ENCODE measurements at regions not wholly inside any gene's neighbourhood (a gene's known extent, or its start where the extent isn't known, plus 50 kb on each side); places are given as distances from the start of the nearest gene placed in this dataset.

DNA sequence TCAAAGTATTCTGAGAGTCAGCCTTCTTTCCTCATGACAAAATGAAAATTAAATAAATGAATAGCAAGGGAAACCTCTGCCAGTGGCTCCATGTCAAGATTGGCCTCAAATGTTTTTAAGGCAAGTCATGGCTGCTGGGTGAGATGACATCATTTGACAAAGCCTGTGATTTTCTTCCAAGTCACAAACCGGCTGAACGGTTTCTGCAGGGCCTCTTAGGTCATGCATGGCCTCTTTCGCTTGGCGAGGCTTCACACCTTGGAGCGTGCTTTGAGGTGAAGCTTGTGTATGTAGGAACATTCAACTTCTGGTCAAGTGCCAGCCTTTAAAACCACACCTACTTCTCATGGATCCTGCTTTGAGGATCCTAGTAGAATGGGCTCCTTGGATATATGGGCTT, 161.0 kb upstream of the ZNF618 start:
- TF ChIP-seq, protein P1, sequence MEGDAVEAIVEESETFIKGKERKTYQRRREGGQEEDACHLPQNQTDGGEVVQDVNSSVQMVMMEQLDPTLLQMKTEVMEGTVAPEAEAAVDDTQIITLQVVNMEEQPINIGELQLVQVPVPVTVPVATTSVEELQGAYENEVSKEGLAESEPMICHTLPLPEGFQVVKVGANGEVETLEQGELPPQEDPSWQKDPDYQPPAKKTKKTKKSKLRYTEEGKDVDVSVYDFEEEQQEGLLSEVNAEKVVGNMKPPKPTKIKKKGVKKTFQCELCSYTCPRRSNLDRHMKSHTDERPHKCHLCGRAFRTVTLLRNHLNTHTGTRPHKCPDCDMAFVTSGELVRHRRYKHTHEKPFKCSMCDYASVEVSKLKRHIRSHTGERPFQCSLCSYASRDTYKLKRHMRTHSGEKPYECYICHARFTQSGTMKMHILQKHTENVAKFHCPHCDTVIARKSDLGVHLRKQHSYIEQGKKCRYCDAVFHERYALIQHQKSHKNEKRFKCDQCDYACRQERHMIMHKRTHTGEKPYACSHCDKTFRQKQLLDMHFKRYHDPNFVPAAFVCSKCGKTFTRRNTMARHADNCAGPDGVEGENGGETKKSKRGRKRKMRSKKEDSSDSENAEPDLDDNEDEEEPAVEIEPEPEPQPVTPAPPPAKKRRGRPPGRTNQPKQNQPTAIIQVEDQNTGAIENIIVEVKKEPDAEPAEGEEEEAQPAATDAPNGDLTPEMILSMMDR (IDR thresholded peaks at IDR 0.05) = no peak
- TF ChIP-seq MAX (IDR thresholded peaks at IDR 0.05; ENCODE audit: low read depth) (no peak), SMC3 (IDR thresholded peaks at IDR 0.05; ENCODE audit: low read depth, low read length) (no peak), TCF12 (IDR thresholded peaks at IDR 0.05) (no peak), JUND (IDR thresholded peaks at IDR 0.05) (no peak), GABPA (IDR thresholded peaks at IDR 0.05; ENCODE audit: low read depth) (no peak)
- TF ChIP-seq, protein P2, sequence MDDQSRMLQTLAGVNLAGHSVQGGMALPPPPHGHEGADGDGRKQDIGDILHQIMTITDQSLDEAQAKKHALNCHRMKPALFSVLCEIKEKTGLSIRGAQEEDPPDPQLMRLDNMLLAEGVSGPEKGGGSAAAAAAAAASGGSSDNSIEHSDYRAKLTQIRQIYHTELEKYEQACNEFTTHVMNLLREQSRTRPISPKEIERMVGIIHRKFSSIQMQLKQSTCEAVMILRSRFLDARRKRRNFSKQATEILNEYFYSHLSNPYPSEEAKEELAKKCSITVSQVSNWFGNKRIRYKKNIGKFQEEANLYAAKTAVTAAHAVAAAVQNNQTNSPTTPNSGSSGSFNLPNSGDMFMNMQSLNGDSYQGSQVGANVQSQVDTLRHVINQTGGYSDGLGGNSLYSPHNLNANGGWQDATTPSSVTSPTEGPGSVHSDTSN (IDR thresholded peaks at IDR 0.05) = no peak
